ENCODE measurements at regions not wholly inside any gene's neighbourhood (a gene's known extent, or its start where the extent isn't known, plus 50 kb on each side); places are given as distances from the start of the nearest gene placed in this dataset.

GRCh38 chr18:60232541-60232940 lies 140.0 kb downstream of the MC4R start:
- TF ChIP-seq MXI1 (IDR thresholded peaks at IDR 0.05; ENCODE audit: low read depth, low read length) (no peak), USF2 (IDR thresholded peaks at IDR 0.05; ENCODE audit: borderline replicate concordance, low read depth, low read length) (no peak), EZH2phosphoT487 (IDR thresholded peaks at IDR 0.05; ENCODE audit: borderline replicate concordance, low read depth) (no peak), CTCF (IDR thresholded peaks at IDR 0.05) (no peak)
